ENCODE measurements at regions not wholly inside any gene's neighbourhood (a gene's known extent, or its start where the extent isn't known, plus 50 kb on each side); places are given as distances from the start of the nearest gene placed in this dataset.
"Not testable (repeated sequence)": the region's sequence is repeated elsewhere in the genome, so short reads cannot be mapped to it uniquely, and the experiment has no call there.

DNA sequence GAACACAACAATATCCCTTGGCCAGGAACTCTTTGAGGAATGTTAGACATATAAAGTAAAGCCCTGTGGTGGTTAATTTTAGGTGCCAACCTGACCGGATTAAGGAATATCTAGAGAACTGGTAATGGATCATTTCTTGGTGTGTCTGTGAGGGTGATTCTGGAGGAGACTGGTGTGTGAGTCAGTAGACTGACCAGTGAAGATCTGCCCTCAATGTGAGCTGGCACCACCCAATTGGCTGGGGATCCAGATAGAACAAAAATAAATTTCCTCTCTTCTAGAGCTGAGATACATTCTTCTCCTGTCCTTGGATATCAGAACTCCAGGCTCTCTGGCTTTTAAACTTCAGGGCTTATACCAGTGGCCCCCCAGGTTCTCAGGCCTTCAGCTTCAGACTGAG, 56.2 kb upstream of the TNPO1 start:
- no peak for DNase-seq

DNA sequence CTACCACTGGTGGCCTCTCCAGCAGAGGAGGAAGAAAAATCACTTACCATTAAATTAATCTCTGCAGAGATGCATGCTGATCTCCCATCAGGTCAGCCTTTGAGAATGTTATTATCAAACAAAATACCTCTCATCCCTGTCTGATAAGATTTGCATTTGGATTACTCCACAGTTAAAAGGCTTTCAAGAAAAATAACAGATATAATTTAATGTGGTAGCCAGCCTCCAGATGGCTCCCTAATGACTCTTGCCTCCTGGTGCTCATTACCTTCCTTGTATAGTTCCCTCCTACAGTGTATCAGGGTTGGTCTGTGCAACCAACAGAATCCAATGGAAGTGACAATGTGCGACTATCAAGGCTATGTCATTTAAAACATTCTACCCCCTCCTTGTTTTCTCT, 63.6 kb upstream of the TNPO1 start:
- DNase-seq: no peak

DNA sequence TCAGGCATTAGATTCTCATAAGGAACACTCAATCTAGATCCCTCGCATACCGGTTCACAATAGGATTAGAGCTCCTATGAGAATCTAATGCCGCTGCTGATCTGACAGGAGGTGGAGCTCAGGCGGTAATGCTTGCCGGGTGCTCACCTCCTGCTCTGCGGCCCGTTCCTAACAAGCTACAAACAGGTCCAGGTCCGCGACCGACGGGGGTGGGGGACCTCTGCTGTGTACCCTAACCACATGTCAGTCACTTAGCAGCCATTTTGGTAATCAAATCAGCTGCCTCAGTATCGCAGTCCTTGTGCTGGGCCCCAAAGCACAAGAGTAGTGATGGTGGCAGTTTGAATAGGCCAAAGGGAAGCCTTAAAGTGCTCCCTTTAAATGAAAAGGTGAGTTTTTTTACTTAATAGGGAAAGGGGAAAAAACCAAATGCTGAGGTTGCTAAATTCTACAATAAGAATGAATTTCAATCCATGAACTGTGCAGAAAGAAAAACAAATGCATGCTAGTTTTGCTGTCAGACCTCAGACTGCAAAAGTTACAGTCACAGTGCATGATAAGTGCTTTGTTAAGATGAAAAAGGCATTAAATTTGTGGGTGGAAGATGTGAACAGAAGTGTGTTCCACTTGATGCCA, 67.0 kb upstream of the TNPO1 start:
- DNase-seq: no peak

DNA sequence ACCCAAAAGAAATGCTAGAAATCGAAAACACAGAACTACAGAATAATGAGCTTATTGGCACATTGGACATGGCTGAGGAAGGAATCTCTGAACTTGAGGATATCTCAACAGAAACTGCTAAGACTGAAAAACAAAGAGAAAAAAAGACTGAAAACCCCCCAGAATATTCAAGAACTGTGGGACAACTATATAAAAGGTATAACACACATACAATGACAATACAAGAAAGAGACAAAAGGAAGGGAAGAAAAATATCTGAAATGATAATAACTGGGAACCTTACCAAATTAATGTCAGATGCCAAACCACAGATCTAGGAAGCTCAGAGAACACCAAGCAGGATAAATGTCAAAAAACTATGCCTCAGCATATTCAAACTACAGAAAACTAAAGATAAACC, 68.6 kb upstream of the TNPO1 start:
- DNase-seq: no peak

DNA sequence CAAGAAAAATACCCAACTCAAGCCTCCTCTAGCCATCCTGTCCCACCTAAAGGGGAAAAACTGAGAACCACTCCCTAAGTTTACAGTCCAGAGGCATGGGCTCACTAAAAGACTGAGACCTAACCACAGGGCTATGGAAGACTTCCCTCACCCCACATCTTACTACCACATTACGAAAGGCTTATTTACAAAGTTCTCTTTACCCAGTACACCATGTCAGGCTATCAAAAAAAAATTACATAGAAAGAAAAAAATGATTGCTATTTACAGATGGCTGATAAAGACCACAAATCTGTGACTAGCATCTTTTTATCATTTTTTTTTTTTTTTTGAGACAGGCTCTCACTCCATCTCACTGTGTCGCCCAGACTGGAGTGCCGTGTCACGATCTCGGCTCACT, 69.7 kb upstream of the TNPO1 start:
- DNase-seq: no peak

DNA sequence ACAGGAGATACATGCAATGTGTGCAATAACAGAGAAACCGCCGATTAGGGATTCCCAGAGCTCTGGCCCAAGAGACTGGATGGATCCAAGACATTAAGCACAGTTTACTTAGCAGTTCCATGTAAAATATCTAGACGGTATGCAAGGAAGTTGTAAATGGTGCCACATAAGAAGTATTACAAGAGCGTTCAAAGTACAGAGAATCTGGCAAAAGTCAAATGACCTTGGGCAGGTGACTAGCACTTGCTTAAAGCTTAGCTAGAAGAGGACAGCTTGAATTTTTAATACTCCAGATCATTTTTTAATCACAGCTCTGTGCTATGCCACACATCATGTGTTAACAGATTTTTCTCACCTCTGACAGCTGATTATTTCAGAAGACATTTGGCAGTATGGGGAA, 72.3 kb upstream of the TNPO1 start:
- no peak for DNase-seq

DNA sequence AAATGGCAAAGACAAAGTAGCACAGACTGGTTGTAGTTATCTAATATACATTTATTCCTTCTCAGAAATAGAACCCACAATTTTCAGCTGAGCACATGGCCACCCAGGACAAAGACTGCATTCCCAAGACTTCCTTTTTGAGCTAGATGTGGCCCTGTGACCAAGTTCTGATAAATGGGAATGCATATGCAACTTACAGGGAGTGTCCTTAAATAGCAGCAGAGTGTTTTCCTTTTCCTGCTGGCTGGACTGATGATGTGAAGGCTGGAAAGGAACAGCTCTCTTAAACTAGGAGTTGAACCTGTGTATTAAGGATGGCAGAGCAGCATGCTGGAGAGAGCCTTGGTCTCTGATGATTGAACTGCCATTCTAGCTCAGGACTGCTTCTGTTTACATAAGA, 74.7 kb upstream of the TNPO1 start:
- no peak for DNase-seq

DNA sequence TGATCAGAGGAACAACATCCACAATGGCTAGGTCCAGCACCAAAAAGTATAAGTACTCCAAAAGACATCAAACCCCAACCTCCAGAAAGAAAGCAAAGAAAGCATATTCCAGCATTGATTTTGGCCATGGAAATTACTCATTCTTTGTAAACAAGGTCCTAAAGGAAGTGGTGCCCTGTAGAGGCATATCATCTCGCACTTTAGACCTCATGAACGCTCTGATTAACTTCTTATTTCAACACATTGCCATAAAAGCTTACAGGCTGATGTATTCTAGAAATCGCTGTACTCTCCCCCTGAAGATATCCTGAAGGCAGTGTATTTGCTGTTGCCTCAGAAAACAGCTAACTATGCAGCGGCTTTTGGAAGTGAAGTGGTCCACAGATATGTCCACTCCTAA, 82.7 kb upstream of the TNPO1 start:
- DNase-seq: no peak

DNA sequence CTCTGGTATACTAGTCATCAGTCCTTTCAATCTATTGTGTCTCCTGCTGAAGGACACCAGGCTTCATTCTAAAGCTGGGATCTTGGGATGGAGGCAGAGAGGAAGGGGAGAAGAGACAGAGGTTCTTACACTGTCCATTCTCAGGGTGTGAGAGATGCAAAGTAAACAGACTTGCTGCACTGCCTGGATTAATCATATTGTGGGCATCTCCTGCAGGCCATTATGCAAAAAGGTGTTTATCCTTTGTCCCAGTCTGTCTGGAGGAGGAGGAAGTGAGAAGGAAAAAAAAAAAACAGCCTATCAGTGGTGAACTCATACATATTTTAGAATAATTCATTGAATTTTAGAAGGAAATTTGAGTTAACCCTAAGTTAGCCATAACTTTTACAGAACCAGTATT, 92.9 kb upstream of the TNPO1 start:
- DNase-seq: no peak

DNA sequence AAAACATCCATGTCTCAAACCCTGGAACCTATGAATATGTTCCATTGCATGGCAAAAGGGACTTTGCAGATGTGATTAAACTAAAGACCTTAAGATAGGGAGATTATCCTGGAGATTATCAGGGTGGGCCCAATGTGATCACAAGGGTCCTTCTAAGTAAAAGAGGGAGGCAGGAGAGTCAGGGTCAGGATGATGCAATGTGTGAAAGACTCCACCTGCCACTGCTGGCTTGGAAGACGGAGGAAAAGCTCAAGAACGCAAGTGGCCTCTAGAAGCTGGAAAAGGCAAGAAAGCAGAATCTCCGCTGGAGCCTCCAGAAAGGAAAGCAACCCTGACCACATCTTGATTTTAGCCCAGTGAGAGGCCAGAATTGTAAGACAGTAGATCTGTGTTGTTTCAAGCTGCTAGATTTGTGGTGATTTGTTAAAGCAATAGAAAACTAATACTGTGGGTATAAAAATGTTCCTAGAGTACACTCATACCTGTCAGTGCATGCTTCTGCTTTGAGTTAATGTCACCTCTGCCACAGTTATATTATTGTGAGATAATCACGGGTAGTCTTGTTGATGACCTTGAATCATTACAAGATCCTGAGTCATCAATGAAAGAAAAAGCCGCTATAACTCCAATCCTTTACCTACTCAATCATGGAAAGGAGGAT, 93.5 kb upstream of the TNPO1 start:
- no peak for DNase-seq

DNA sequence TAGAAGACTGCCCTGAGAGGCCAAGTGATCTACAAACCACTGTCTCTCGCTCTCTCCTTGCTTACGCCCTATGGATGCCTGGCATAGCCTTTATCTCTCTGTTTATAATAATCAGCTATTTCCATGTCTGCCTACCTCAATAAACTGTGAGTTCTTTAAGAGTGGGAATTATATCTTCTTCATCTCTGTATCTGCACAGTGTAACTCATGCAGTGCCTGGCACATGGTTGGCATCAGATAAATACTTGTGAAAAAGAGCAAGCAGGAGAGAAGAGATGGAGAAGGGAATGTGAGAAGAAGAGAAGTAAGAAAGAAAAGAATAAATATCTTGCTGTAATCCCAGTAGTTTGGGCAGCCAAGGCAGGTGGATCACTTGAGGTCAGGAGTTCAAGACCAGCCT, 94.6 kb upstream of the TNPO1 start:
- DNase-seq: no peak

DNA sequence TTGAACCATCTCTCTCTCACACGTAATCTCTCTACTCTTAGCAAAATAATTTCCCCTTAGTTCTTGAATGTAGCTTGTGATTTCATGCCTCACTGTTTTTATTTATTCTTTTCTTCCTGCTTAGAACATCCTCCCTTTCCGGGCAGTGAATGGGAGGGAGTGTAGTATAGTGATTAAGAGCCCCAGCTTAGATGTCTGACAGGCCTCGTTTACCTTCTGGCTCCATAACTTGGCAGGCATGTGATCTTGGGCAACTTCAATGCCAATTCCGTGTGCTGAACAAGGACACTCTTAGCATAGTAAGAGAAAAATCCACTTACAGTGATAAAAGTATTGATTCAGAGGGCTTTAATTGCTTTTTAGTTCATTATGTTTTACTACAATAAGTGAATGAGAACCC, 96.3 kb upstream of the TNPO1 start:
- no peak for DNase-seq

DNA sequence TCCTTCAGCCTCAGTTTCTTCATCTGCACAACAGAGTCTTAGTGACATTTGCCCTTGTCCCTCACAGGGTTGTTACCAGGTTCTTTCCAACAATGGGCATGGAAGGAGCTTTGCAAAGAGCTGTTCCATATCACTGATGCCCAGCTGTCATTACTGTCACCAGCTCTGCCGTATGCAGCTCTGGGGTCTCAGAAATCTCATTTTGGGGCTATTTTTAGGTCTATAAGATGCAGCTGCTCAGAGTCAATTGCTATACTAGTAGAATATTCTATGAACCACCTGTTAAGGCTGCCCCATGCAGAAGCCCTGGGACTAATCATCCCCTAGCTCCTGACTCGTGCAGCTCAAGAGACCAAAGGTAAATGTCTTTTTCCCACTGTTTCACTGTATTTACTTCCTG, 105.1 kb upstream of the TNPO1 start:
- no peak for DNase-seq

DNA sequence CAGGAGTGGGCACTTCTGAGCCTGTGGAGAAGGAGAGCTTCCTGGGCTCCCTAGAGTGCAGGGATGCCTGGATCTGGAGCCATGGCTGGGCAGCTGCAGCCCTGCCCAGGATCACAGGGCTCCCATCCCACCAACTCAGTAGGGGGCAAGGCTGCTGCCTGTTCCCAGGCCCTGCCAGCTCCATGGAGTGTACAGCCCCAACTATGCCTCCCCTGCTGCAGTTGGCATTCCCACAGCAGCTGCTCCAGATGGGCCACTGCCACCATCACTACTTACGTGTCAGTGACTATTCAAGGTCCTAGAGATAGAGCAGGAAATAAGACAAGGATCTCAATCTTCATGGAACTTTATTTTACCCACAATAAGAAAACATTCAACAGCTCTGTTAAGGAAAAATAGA, 107.1 kb upstream of the TNPO1 start:
- no peak for DNase-seq

DNA sequence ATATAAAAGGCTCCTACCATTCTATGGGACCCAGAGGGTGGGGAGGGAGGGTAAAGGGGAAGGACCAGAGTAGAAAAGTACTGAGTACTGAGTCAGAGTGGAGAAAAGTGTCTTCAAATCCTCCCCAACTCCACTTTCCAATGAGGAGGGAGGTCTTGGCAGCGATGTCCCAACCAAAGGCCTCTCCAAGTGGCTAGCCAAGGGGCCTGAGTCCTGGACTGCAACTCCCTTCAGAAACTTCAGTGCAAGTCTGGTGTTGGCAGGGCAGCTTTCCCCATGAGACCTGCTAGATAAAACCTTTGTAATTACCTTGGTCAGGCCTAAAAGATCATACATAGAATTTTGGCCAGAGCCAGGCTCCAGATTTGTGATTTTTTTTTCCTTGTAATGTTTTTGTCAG, 111.3 kb upstream of the TNPO1 start:
- DNase-seq: no peak

DNA sequence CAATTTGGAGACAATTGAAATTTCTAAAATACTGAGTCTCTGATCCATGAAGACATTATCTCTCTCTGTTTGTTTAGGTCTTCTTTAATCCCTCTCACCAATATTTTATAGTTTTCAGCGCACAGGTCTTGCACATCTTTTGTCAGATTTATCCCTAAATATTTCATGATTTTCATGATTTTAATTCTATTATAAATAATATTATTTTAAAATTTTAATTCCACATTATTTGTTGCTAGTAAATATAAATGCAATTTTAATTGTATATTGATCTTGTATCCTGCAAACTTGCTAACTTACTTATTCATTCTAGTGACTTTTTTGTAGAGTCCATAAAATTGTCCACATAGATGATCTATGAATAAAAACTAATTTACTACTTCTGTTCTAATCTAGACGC, 112.6 kb upstream of the TNPO1 start:
- no peak for DNase-seq

DNA sequence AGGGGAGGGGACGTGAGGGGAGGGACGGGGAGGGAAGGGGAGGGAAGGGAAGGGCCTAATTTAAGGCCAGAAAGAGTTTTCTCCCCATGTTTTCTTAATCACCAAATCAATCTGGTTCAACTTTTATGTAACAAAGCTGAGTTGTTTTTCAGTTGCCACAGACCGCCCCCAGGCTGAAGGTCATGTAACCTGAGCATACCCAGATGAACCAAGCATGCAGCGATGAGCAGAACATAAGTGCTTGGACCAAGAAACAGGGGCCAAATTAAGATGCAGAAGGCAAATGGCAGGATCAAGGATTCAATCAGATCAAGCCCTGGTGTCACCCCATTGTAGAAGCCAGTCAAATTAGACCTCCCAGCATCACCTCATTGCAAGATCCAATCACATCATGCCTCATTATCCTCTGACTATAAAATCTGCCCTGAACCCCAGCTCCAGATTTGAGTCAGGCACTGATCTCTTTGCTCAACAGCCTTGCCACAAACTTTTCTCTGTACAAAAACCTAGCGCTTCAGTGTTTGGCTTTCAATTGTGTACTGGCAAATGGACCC, 113.5 kb upstream of the TNPO1 start:
- DNase-seq: no peak

DNA sequence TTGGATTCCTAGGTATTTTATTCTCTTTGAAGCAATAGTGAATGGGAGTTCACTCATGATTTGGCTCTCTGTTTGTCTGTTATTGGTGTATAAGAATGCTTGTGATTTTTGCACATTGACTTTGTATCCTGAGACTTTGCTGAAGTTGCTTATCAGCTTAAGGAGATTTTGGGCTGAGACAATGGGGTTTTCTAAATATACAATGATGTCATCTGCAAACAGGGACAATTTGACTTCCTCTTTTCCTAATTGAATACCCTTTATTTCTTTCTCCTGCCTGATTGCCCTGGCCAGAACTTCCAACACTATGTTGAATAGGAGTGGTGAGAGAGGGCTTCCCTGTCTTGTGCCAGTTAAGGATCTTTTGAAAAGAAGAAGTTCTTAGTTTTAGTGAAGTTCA, 114.4 kb upstream of the TNPO1 start:
- DNase-seq: not testable (repeated sequence)

DNA sequence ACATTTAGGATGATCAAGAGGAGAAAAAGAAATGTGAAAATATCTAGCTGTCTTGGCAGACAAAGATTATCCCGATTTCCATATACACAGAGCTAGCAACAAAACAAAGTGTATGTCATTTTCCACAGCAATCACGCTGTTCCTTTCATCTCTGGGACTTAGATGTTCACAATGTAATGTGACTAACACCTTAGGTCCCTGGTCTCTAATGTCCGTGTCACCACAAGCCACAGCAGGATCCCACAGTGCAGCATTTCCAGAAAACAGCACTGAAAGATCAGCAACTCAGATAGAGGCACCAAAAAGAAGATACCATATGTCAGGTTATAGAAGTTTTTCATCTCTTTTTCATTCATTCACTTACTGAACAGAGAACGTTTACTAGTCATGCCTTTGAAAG, 118.0 kb upstream of the TNPO1 start:
- DNase-seq: no peak

DNA sequence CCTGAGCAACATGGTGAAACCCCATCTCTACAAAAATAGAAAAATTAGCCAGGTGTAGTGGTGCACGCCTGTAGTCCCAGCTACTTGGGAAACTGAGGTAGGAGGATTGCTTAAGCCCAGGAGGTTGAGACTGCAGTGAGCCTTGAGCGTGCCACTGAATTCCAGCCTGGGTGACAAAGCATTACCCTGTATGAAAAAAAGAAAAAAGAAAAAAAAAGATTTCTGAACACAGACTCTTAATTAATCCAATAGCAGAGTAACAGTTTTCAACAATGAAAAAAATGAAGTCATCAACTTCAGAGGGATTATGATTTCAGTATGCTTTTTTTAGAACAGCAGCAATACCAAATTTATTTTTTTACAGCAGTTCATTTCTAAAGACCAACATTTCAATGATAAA, 118.8 kb upstream of the TNPO1 start:
- no peak for DNase-seq

DNA sequence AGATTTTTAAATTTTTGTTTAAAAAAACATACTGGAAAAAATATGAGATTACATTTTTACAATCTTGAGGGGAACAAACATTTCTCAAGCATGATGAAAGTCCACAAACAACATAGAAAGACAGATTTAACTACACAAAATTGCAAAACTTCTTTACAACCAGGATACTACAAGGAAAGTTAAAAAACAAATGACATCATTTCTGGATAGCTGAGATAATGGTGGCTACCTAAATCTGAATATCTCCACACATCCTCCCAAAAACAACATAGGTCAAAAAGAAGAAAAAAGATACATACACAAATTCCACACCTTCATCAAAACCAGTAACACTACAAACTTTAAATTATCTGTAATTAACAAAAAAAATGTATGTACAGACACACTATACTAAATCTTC, 120.8 kb upstream of the TNPO1 start:
- no peak for DNase-seq

DNA sequence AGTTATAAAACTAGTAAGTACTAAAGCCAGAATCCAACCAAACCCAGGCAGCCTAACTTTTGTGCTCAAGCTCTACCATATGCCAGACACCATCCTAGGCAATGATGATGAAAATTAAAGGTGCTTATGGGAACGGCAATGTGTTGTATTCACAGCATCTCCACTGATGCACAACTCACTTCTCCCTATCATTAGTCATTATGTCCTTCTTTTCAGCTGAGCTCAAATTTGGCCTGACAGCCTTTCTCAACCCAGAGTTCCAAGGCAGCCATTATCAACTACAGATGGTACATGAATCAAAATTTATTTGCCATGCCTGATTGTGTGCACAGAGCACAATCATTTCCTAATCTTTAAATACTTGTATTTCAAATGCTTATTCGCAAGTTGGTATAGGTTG, 121.6 kb upstream of the TNPO1 start:
- no peak for DNase-seq

DNA sequence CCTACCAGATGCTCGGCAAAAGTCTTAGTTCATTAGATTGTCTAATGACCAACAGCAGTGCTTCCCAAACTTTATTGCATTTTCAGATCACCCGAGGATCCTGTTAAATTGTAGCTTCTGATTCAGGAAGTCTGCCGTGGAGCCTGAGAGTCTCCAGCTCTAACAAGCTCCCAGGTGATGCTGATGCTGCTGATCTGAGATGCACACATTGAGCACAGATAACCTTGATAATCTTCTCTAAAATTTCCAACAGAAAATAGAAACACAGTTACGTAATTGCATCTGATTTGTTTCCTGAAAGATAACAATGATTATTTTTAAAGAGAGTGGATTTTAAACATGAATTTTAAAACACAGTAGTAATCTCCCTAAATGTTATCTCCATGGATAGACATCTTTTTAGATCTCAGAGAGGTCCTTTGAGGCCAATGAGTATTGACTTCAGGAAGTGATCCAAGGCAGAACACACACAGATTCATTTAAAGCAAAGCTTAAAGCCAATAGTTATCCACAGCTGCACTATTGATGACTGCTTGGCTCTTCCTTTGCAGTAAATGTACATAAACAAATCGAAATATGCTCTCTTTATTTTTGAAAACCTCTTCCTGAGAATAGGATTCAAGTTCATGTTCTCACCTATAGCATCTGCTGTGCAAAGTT, 122.8 kb upstream of the TNPO1 start:
- DNase-seq: no peak

DNA sequence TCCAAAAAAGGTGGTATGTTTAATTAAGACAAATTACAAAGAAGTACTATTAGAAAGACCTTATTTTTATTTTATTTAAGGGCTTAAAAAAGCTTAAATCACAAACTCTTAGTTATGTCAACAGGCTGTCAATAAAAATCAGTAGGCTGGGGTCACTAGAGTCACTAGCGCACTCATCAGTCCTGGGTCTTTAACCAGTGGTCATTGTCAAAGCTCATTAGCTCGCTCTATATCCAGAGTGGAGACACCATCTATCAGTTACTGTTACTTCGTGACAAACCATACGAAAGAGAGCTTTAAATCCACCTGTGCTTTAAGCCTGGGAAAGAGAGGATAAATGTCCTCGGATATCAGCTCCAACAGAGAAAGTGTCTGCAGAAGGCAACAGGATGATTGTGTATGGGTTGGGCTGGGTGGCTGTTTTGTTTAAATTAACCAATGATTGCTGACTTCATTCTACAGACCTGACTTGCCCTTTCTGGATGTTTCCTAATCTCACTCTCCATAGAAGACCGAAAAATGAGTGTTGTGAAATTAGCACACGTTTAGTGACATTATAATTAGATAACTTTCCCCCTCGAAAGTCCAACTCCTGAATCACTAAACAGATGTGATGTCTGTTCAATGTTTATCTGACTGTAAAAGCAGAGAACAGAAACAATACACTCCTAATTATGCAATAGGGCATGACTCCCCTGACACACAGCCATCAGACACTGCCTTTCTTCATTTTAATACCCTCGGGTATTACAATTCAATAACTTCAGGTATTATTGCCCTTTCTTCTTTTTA, 123.6 kb upstream of the TNPO1 start:
- DNase-seq: no peak

Measured in activated CD8-positive, alpha-beta memory T cell treated with anti-CD3 and anti-CD28 coated beads, Interleukin-2, amount 50 U/mL, for 48 hours (primary cell).